GM19351 (cell line): ENCODE measurements at regions not wholly inside any gene's neighbourhood (a gene's known extent, or its start where the extent isn't known, plus 50 kb on each side); places are given as distances from the start of the nearest gene placed in this dataset.
"Not testable (repeated sequence)": the region's sequence is repeated elsewhere in the genome, so short reads cannot be mapped to it uniquely, and the experiment has no call there.

Experiments used
- ATAC-seq: cut with Tn5 transposase; IDR thresholded peaks from one replicate; pipeline ENCODE4 v1.9.1; 2021; ENCODE audit warnings: mild to moderate bottlenecking, moderate library complexity; ENCODE audit not compliant: unreplicated experiment

DNA sequence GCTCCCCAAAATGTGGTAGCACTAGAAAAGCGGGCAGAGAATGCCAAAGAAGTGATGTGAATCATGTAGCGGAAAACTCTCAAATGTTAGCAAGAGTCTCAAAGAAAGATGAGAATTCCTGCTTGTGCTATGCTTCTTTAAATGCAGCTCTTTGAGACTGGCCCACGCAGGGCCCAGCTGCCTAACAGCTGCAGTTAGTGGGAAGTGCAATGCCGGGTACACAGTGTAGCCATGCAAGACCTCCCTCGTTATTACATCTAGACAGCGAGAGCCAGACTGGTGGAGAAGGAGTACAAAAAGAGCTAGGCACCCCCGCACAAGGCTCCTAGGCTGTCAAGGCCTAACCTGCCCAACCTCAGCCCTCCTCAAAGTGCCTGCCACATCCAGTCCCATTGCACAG lies 201.7 kb upstream of the PRDM1 start:
- ATAC-seq, result no peak

DNA sequence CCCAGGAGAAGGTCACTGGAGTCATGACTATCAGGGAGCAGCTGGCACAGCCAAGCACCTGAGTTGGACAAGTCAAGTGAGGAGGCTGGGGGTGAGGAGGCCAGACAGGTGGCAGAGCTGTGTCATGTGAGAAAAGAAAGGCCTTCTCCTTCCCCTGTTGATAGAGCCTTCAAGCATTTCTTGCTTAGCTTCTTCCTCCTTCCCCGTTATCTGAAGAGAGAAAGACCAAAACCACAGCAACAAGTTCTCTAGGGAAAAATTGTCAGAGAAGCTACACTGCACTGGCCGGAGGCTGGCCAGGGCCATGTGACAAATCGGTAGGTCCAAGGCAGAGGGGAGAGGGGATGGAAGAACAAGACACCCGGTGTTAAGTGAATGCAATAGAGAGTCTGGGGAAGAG lies 202.1 kb upstream of the PRDM1 start:
- no peak for ATAC-seq

DNA sequence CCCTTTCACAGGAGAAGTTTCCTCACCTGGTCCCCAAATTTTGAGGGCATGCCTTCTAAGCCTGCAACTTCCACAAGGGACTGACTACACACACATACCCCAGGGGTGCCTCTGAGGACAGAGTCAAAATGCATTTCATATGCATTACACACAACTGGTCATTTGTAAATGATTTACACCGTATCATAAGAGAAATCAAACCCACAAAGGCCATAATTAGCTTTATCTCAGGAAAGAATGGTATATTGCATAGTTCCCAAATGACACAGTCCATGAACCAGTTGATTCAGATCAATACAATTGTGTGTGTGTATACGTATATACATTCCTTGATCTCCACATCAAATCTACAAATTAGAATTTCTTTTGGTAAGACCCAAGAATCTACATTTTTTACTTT lies 203.3 kb upstream of the PRDM1 start:
- no peak for ATAC-seq

DNA sequence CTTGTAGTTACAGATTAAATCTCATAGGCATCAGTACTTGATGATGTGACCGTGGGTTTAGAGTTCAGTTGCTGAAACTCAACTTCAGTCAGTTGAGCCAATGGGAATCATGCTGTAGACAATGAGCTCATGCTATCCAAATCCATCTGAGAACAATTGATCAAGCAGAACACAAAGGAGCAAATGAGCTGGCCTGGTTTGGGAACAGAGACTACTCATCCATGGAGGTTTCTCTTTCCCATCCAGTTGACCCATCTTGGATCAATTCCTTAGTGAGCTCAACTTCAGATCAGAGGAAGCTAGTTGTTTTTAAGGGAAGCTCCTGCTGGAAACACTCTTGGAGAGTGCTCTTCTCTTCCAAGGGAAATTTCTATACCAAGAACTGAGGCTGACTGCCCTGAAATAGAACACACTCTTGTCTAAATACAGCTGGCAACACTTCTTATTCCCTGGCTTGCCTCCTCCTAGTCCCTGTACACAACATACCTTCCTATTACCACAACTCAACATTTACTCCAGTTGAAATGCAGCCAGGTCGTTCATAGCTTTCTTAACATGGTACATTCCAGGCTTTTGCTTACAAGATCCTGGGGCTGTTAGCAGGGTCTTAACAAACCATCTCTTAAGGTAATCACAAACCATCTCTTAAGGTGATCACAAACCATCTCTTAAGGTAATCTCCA lies 203.9 kb upstream of the PRDM1 start:
- no peak for ATAC-seq

DNA sequence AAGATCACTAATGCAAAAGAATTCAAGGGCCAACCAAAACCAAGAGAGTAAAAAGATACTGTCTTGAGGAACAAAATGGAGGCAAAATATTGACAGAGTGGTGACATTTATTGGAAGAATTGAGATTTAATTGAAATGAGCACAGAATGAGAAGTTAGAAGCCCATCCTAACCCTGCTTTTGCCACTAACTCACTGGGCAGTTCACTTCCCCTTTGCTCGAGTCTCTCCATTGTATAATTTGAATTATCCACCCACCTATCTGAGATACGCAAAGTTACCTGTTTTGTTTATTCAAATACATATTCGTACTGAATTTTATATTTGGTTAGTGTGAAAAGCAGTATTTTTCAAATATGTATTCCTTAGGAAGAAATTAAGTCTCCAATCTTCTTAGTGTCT lies 204.5 kb upstream of the PRDM1 start:
- ATAC-seq, result no peak

DNA sequence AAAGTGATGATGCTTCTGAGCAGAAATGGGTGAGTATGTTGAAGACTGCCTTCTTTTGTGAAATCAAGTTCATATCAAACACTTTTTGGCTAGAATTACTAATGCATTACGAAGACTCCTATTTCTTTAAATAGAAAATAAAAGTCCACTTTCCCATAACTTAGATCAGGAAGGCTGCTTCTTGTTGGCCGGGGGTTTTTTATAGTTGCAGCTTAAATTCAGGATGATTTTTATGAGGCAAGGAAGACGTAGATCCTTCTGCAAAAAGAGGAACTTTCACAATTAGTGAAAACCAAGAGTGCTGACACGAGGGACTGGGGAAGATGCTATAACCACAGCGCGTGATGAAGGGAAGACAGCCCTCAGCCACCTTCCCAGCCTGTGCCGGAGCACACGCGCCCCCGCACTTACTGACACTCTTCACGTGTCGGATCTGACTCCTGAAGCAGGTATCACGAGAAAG lies 206.1 kb upstream of the PRDM1 start:
- ATAC-seq, result peak; percentile 72

DNA sequence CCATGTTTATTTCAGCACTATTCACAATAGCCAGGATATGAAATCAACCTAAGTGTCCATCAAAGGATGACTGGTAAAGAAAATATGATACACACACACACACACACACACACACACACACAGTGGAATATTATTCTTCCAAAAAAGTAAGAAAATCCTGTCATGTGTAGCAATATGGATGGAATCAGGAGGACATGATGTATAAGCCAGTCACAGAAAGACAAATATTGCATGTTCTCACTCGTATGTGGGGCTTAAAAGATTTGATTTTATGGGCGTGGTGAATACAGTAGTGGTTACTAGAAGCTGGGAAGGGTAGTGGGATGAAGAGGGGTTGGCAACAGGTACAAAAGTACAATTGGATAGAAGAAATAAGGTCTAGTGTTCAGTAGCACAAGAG lies 207.0 kb upstream of the PRDM1 start:
- ATAC-seq, result no peak

DNA sequence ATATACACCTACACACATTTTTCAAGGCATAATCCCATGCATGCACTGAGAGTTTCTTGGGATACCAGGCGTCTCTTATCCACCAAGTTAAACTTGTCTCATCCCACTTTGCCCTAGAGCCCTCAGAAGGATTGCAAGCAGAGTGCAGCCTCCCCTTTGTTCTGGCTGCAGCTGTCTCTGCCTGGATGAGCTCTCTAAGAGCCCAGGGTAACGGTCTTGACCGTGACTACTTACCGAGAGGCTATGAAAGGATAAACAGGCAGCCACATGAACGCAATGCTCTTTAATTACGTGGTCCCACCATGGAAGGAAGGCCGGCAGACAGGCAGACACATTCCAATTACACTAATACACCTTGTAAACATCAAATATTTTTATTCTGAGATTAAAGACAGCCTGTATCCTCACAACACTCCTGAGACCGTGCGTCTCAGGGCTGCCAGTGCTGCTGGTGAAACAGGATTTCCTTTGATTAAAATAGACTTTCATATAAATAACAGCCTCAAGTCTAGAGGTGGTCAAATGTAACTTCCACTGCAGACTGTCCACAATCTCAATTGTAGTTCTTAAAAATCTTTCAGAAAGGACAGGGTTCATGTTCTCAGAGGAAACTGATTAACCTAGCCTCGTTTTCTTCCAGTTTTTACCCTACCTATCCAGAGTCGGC lies 210.0 kb upstream of the PRDM1 start:
- no peak for ATAC-seq

DNA sequence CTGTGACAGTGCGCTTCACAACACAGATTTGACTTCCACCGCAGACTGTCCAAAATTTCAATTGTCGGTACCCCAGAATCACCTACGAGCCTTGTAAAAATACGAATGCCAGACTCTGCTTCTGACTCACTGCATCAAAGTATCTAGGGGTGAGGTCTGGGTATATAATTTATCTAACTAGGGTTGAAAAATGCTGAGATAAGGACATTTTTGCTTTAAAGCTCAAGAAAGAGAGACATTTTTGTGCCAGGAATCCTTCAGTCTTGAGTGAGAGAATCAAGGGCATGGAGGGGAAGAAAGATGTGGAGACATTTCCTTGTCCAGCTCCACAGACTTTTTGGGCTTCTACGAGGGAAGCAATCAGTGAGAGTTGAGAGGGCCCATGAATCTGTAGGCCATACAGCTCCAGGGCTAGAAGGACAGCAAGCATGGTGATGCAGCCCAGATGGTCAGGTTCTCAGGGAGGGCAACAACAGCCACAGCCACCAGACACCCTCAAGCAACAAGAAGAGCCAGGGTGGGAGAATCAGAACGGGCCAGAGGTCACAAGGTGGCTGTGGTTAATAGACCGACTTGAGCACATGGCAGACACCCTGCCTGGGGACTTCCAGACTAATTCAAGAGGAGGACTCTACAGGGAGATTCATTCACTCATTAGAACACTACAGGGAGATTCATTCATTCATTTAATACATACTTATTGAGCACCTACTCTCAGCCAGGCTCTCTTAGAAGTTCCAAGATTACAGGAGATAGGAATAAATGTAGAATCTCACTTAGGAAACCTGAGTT lies 211.1 kb upstream of the PRDM1 start:
- no peak for ATAC-seq

DNA sequence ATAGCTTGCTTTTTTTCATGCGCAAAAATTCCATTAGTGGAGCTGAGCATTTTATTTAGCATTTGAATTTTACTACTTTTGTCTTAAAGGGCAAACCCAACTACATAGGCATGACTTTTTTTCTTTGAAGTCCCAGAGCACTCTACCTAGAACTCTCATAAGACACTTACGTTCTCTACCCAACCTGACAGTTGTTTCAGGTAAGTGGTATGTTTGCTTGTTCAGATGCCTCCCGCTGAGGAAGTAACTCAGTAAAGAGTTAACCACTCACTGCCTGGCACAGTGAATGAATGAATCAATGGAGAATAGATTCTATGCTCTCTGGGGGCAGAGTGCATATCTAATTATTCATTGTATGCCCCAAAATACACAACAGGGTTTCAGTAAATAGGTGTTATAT lies 212.3 kb upstream of the PRDM1 start:
- ATAC-seq, result no peak

DNA sequence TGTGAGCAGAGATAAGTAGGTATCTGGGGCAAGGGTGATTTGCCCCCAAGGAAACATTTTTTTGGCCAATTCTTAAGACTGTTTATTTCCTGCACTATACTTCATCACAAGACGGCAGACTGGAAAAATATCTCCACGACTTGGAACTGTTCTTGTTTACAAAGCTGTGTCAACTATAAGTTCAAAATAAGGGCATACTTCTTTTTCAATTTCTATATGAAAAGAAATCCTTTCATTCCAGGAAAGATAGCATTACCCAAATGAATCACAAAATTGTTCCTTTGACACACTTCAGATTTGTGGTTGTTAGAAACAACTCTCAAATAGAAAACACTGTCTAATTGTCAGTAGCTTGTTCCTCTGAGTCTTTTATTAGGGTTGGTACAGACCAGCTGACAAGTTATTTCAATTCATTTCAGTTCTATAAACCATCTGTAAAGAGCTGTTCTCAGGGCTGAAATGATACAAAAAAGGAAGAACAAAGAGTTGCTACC lies 212.9 kb upstream of the PRDM1 start:
- peak; percentile 64 for ATAC-seq

DNA sequence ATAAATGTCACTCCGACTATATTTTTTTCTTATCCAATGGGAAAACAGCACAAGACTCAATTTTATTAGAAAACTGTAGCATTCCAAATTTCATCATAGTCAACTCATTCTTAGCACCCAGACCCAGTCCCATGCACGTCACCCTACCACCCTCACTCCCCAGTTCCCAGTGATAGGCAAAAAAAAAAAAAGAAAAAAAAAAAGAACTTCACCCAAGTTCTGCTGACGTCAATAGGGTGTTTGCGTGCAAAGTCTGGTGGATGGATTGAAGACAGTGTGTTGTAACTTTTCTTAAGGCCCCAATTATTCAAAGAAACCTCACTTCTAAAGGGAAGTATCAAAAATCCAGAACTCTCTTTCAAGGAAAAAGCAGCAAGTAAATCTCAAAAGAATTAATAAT lies 213.9 kb upstream of the PRDM1 start:
- ATAC-seq, result no peak

DNA sequence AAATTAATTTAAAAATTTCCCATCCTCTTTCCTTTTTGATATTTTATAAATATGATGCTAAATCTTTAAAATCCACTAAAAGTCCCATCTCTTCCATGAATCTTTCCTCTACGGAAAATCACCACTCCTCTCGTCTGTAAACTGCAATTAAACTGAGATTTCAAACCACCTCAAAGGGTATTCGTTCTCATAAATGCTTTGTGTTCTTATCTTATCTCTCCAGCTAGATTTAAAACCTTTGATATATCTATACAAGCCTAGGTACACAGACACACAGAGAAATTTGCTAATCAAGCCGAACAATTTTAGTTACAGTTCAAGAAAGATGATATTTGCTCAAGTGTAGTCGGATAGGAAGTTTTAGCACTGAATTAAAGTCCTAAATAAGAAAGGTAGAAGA lies 214.6 kb upstream of the PRDM1 start:
- ATAC-seq, result no peak

DNA sequence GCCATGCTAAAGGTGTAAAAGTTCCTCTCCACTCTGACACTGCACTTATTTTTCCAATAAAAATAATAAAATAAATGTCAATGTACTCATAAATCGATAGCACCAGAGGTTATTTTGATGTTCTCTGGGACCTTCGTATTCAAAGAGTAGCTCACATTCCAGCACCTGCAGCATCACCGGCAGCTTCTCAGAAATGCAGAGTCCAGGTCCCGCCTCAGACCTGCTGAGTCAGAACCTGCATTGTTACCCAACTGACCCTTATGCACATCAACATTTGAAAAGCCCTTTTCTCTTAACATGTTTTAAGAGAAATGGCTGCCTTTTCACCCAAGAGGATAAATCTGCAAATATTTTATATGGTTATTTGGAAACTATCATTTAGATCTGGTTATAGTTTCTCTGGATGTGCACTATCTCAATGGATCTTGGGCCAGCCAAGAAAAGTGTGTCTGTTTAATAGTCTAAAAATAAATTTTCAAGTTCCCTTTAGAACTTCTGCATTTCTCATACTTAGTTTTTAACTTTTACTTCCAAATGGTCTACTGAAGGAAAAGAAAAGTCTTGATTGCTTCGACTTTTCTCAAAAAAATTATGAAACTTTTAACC lies 216.2 kb upstream of the PRDM1 start:
- ATAC-seq, result no peak

DNA sequence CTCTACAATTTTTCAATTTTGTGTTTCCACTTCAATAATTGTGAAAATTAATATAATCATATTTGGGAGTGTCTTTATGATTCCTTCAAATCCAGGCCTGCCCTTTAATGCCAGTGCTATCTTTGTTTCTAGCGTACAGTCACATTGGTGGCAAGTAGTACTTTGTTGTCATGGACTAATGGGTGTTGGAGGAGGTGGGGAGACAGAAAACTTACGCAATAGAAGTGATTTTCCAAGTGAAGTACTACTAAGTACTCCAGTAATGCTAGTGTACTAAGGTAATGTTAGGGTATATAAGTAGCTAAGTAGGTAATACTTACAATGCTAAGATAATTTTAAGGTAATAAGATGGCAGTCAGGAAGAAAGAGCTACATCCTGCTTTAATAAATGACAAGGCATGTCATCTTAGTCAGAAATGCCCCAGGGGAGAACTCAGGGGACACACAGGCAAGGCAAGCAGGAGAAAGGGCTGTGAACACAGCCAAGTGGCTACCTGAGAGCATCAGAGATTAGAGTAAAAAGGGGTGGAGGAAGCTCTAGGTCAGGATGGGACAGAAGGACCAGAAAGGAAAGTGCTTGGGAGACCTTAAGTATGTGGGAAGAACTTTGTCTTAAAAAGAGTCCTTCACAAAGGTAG lies 217.2 kb upstream of the PRDM1 start:
- ATAC-seq, result no peak

DNA sequence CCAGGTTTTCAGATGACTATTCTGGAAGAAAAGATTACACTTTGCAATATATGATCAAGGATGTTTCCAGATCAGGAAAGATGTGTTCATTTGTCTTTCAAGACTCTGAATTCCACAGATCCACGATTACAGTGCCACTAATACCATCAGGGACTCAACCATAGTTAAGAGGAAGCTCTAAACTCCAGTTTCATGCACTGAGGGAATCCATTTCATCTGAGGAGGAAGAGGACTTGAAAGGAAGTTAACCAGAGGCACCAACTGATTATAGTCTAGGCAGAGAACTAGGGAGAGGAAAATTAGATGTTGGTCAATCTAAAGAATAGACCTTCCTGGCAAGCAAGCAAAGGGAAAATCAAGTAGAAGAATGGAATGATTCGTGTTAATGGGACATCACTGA lies 218.3 kb upstream of the PRDM1 start:
- no peak for ATAC-seq

DNA sequence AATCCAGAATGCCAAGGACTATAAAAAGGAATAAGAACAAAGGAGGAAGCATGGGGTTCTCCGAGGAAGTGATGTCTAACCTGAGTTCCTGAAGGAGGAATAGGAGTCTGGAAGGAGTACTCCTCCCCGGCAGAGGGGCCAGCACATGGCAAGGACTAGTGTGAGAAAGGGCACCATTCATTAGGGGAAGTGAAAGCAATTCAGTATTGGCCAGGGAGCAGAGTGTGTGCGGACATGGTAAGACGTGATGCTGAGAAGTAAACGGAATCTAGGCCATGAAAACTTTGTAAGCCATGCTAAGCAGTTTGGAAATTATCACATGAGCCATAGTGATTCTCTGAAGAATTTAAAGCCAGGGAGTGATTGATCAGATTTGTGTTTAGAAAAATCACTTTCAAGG lies 218.9 kb upstream of the PRDM1 start:
- no peak for ATAC-seq

DNA sequence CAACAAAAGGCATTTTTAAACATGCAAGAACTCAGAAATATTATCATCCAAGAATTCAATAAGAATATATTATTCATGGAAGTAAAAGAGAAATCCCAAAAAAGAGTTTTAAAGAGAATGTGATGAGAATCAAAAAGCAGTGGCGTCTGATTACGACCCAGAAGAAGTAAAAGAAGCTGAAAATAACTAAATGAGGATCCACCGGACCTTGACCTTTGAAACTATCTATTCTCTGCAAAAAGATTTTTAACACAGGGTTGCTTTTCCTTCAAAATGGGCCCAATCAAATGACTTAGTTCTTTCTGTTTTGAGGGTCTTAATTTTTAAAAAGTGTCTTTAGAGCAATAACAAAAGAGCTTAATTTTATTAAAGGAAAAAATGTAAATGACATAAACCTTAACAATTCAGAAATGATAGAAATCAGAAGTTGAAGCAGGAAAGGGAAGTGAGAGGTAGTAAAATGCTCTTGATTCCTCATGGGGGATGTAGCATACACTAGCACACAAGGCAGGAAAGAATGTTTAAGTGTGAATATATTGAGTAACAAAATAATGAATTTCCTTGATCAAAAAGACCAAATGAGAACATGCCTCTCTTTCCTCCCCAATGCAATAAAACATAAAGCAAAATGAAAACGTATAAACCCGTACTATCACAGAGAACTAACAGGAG lies 223.1 kb upstream of the PRDM1 start:
- ATAC-seq, result no peak

DNA sequence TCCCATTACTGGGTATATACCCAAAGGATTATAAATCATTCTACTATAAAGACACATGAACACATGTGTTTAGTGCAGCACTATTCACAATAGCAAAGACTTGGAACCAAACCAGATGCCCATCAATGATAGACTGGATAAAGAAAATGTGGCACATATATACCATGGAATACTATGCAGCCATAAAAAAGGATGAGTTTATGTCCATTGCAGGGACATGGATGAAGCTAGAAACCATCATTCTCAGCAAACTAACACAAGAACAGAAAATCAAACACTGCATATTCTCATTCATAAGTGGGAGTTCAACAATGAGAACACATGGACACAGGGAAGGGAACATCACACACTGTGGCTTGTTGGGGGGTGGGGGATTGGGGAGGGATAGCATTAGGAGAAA lies 225.2 kb upstream of the PRDM1 start:
- ATAC-seq, result not testable (repeated sequence)

DNA sequence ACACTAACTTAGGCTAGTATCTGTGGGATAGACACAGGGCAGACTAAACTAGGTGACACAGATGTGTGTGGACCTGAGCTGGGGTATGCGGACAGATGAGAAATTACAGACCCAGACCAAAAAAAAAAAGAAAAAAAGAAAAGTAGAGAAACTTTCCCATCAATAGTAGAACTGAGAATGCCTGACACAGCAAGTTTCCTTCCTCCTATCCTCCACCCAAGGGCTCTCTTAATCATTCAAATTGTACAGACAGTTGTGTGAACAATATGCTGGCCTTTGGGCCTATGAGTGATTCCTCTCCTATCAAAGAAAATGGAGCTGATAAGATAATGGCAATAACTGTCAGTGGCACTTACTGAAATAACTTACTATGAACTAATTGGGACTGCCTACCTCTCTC lies 226.7 kb upstream of the PRDM1 start:
- no peak for ATAC-seq
